ENCODE measurements at regions not wholly inside any gene's neighbourhood (a gene's known extent, or its start where the extent isn't known, plus 50 kb on each side); places are given as distances from the start of the nearest gene placed in this dataset.

GRCh38 chr10:28839600-28840007, 162.3 kb downstream of the BAMBI start:
- TF ChIP-seq CTCF (IDR thresholded peaks at IDR 0.05; ENCODE audit: low read length), result no peak
- TF ChIP-seq EZH2 (IDR thresholded peaks at IDR 0.05; ENCODE audit: borderline replicate concordance, low read length), result no peak
- H3K4me2 ChIP-seq (ENCODE audit: low read length), result no peak overlapping the region
- H3K9me2 ChIP-seq (ENCODE audit: low read depth, low read length), result no peaks in the 10 kb centered on the region
- H3K27ac ChIP-seq (ENCODE audit: low read depth, low read length, poor library complexity, severe bottlenecking), result no peak overlapping the region
- no peaks in the 10 kb centered on the region for H3K27me3 ChIP-seq (ENCODE audit: insufficient read depth, low read length)
- no peak overlapping the region for H2AFZ ChIP-seq (ENCODE audit: low read length)
- H3K79me2 ChIP-seq (ENCODE audit: insufficient read depth, low read length), result no peaks in the 10 kb centered on the region
- H3K9ac ChIP-seq (ENCODE audit: low read length), result no peak overlapping the region
- no peaks in the 10 kb centered on the region for H3K36me3 ChIP-seq (ENCODE audit: insufficient read depth, low read length)
- no peaks in the 10 kb centered on the region for H4K20me1 ChIP-seq (ENCODE audit: insufficient read depth, low read length)
- no peaks in the 10 kb centered on the region for H3F3A ChIP-seq (ENCODE audit: insufficient read depth, low read length)
- no peaks in the 10 kb centered on the region for H3K9me3 ChIP-seq (ENCODE audit: low read length)
- H3K4me3 ChIP-seq (ENCODE audit: low read depth, low read length, poor library complexity, severe bottlenecking), result no peak overlapping the region
- no peaks in the 10 kb centered on the region for H3K4me1 ChIP-seq (ENCODE audit: insufficient read depth, low read length, severe bottlenecking)

- Histone ChIP-seq H3K79me2 (ENCODE audit: insufficient read depth, low read length) (no peaks in the 10 kb centered on the region), H3K9me3 (ENCODE audit: low read length) (no peaks in the 10 kb centered on the region), H3K9ac (ENCODE audit: low read length) (no peak overlapping the region), H3K27ac (ENCODE audit: low read depth, low read length, poor library complexity, severe bottlenecking) (no peak overlapping the region), H4K20me1 (ENCODE audit: insufficient read depth, low read length) (no peaks in the 10 kb centered on the region), H3F3A (ENCODE audit: insufficient read depth, low read length) (no peaks in the 10 kb centered on the region), H3K4me1 (ENCODE audit: insufficient read depth, low read length, severe bottlenecking) (no peaks in the 10 kb centered on the region), H3K4me2 (ENCODE audit: low read length) (no peak overlapping the region), H3K27me3 (ENCODE audit: insufficient read depth, low read length) (no peaks in the 10 kb centered on the region), H2AFZ (ENCODE audit: low read length) (no peak overlapping the region), H3K9me2 (ENCODE audit: low read depth, low read length) (no peaks in the 10 kb centered on the region), H3K36me3 (ENCODE audit: insufficient read depth, low read length) (no peaks in the 10 kb centered on the region), H3K4me3 (ENCODE audit: low read depth, low read length, poor library complexity, severe bottlenecking) (no peak overlapping the region)
- TF ChIP-seq CTCF (IDR thresholded peaks at IDR 0.05; ENCODE audit: low read length), result no peak
- TF ChIP-seq EZH2 (IDR thresholded peaks at IDR 0.05; ENCODE audit: borderline replicate concordance, low read length), result no peak
These were observed 162.9 kb downstream of the BAMBI start for GRCh38 chr10:28840202-28840601.

GRCh38 chr10:28840971-28841370, 163.7 kb downstream of the BAMBI start:
- Histone ChIP-seq H3K9me2 (ENCODE audit: low read depth, low read length) (no peaks in the 10 kb centered on the region), H3K9me3 (ENCODE audit: low read length) (no peaks in the 10 kb centered on the region), H3K4me1 (ENCODE audit: insufficient read depth, low read length, severe bottlenecking) (no peaks in the 10 kb centered on the region), H3F3A (ENCODE audit: insufficient read depth, low read length) (no peaks in the 10 kb centered on the region), H3K27me3 (ENCODE audit: insufficient read depth, low read length) (no peaks in the 10 kb centered on the region), H3K79me2 (ENCODE audit: insufficient read depth, low read length) (no peaks in the 10 kb centered on the region), H3K4me3 (ENCODE audit: low read depth, low read length, poor library complexity, severe bottlenecking) (no peak overlapping the region), H4K20me1 (ENCODE audit: insufficient read depth, low read length) (no peaks in the 10 kb centered on the region), H3K4me2 (ENCODE audit: low read length) (no peak overlapping the region), H2AFZ (ENCODE audit: low read length) (no peak overlapping the region), H3K36me3 (ENCODE audit: insufficient read depth, low read length) (no peaks in the 10 kb centered on the region), H3K9ac (ENCODE audit: low read length) (no peak overlapping the region), H3K27ac (ENCODE audit: low read depth, low read length, poor library complexity, severe bottlenecking) (no peak overlapping the region)
- TF ChIP-seq CTCF (IDR thresholded peaks at IDR 0.05; ENCODE audit: low read length), result no peak
- TF ChIP-seq EZH2 (IDR thresholded peaks at IDR 0.05; ENCODE audit: borderline replicate concordance, low read length), result no peak

Data from OCI-LY1 (cell line).